Chondrocyte (in vitro differentiated cells): ENCODE measurements at regions not wholly inside any gene's neighbourhood (a gene's known extent, or its start where the extent isn't known, plus 50 kb on each side); places are given as distances from the start of the nearest gene placed in this dataset.

ENCODE experiments used
- DNase-seq: peaks from one replicate; pipeline ENCODE4 v3.0.0; 2021; ENCODE audit warnings: mixed read lengths, low spot score
- H3K27ac Mint-ChIP-seq: one replicate; pipeline ENCODE4 v1.8.0; 2021; ENCODE audit warnings: mild to moderate bottlenecking, moderate library complexity, mixed read lengths; ENCODE audit not compliant: unreplicated experiment
- H3K27me3 Mint-ChIP-seq: 2 replicates; pipeline ENCODE4 v1.8.0; 2021; ENCODE audit warnings: low read depth, mixed read lengths
- H3K36me3 Mint-ChIP-seq: 2 replicates; pipeline ENCODE4 v1.8.0; 2021; ENCODE audit warnings: low read depth, mixed read lengths
- H3K4me1 Mint-ChIP-seq: 2 replicates; pipeline ENCODE4 v1.8.0; 2021; ENCODE audit warnings: low read depth, mild to moderate bottlenecking, mixed read lengths
- H3K4me3 Mint-ChIP-seq: one replicate; pipeline ENCODE4 v1.8.0; 2021; ENCODE audit warnings: mild to moderate bottlenecking, moderate library complexity, mixed read lengths; ENCODE audit not compliant: unreplicated experiment
- H3K9me3 Mint-ChIP-seq: 2 replicates; pipeline ENCODE4 v1.8.0; 2021; ENCODE audit warnings: low read depth, mixed read lengths
- TF ChIP-seq, protein P1 (sequence below): fragments of 200-600 bp; sonication (generic); IDR thresholded peaks from 2 replicates; pipeline ENCODE4 v1.5.0; 2021; ENCODE audit warnings: antibody characterized with exemption, mild to moderate bottlenecking, moderate library complexity

DNA sequence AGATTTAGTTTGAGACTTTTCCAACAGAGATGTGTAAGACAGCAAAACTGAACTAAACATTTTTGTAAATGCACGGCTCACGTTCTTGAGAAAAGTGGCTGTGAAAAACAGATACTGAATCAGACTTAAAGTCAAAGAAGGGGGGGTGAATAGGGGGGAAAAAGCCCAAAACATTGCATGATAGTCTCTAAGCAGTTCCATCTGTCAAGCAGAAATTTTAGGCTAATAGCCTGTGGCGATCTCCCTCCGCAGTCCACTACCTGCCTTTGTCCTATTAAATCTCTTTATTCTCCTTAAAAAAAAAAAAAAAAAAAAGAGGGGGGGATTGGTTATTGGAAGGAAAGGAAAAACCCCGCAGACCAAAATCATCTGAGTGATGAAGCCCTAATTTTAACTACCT is 217.6 kb upstream of the NFIA start:
- TF ChIP-seq, protein P1, sequence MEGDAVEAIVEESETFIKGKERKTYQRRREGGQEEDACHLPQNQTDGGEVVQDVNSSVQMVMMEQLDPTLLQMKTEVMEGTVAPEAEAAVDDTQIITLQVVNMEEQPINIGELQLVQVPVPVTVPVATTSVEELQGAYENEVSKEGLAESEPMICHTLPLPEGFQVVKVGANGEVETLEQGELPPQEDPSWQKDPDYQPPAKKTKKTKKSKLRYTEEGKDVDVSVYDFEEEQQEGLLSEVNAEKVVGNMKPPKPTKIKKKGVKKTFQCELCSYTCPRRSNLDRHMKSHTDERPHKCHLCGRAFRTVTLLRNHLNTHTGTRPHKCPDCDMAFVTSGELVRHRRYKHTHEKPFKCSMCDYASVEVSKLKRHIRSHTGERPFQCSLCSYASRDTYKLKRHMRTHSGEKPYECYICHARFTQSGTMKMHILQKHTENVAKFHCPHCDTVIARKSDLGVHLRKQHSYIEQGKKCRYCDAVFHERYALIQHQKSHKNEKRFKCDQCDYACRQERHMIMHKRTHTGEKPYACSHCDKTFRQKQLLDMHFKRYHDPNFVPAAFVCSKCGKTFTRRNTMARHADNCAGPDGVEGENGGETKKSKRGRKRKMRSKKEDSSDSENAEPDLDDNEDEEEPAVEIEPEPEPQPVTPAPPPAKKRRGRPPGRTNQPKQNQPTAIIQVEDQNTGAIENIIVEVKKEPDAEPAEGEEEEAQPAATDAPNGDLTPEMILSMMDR, result no peak
- no peak for DNase-seq
- Mint-ChIP-seq H3K36me3 (no peaks in the 10 kb centered on the region), H3K4me1 (peaks cover 10% of the 10 kb centered on the region), H3K27ac (no peak overlapping the region), H3K9me3 (no peaks in the 10 kb centered on the region), H3K27me3 (no peaks in the 10 kb centered on the region), H3K4me3 (no peak overlapping the region)

DNA sequence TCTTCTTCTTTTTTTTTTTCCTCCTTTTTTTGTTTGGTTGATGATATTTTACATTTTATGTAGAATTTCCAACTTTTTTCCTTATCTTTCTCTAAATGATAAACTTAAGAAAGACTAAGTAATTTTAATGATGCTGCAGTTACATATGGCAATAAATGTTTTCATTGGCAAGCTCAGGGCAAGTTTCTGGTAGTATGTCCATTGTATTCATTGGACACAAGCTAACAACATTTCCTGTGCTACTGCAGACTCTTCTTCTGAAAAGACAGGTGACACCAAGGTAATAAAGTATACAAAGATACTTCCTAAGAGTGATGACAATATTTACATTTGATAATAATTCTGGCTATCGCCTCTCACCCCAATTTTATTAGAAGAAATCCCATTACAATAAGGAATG is 219.2 kb upstream of the NFIA start:
- Mint-ChIP-seq H3K36me3 (no peaks in the 10 kb centered on the region), H3K27me3 (no peaks in the 10 kb centered on the region), H3K4me3 (no peak overlapping the region), H3K27ac (no peak overlapping the region), H3K9me3 (no peaks in the 10 kb centered on the region), H3K4me1 (peaks cover 11% of the 10 kb centered on the region)
- TF ChIP-seq, protein P1, result no peak
- no peak for DNase-seq

DNA sequence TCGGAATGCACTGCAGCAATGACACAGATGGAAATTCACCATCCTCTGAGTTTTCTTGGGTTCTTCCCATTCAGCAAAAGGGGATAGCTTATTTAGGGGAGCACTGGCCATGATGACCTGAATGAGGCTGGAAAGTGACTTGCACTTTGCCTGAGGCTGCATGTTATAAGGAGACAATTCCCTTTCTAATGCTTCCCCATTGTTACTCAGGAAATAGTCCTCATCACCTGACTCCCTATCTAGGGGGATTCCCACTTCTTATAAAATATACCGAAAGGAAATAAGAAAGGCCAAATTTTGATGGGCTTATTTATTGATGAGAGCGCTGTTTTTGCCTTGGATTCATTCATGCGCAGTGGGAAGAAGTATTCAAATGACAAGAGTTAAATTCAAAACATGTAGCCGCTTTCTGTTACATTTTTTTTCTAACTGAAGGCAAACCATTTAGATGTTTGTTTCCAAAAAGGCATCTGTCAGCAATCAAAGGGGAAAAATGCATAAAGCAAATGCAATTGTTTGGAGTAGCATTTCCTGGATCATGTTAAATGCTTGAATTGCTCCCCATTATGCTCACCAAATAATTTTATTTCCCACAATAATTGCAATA is 220.3 kb upstream of the NFIA start:
- TF ChIP-seq, protein P1, result no peak
- H3K4me3 Mint-ChIP-seq, result no peak overlapping the region
- H3K4me1 Mint-ChIP-seq, result peaks cover 17% of the 10 kb centered on the region
- H3K27ac Mint-ChIP-seq, result no peak overlapping the region
- H3K36me3 Mint-ChIP-seq, result no peaks in the 10 kb centered on the region
- no peaks in the 10 kb centered on the region for H3K9me3 Mint-ChIP-seq
- DNase-seq, result no peak
- H3K27me3 Mint-ChIP-seq, result no peaks in the 10 kb centered on the region

DNA sequence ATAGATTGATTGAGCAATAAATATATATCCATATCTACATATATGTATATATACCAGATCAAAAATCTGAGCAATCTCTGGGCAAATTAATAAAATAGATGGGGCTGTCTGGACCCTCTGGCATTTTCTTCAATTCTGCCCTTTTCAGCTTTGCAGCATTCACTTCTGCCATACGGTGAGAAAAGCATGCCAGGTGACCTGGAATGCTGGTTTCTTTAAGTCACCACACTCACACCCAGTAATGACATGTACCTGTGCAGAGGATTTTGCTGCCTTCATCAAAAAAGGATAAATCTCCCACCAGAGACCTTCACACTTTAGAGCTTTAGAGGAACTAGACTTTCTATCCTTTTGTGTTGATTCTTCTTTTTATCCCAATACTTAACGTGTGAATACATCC is 223.2 kb upstream of the NFIA start:
- Mint-ChIP-seq H3K36me3 (peaks cover 3% of the 10 kb centered on the region), H3K4me1 (peaks cover 17% of the 10 kb centered on the region), H3K27me3 (no peaks in the 10 kb centered on the region), H3K4me3 (no peak overlapping the region), H3K27ac (no peak overlapping the region), H3K9me3 (no peaks in the 10 kb centered on the region)
- DNase-seq, result no peak
- TF ChIP-seq, protein P1, result no peak

DNA sequence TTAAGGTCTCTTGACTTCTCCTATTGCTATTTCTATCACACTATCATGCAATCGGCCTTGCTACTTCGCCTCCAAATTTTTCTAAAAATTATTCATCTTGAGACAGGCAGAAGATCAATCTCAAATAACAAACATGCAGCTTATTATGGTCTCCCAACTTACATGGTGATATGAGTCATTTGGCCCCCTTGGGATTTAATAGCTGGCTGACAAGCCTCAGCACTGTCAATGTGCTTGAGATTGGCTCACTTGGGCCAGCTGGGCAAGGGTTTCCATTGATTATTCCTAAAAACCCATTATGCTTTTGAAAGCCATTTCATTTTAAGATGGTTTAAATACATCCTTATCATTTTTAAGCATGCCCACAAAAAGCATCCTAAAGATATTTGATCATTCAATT is 224.5 kb upstream of the NFIA start:
- peaks cover 17% of the 10 kb centered on the region for H3K4me1 Mint-ChIP-seq
- no peak overlapping the region for H3K4me3 Mint-ChIP-seq
- no peak for DNase-seq
- H3K9me3 Mint-ChIP-seq, result no peaks in the 10 kb centered on the region
- no peaks in the 10 kb centered on the region for H3K27me3 Mint-ChIP-seq
- H3K36me3 Mint-ChIP-seq, result peaks cover 3% of the 10 kb centered on the region
- TF ChIP-seq, protein P1, result no peak
- H3K27ac Mint-ChIP-seq, result no peak overlapping the region
